ENCODE measurements at regions not wholly inside any gene's neighbourhood (a gene's known extent, or its start where the extent isn't known, plus 50 kb on each side); places are given as distances from the start of the nearest gene placed in this dataset.
"Not testable (repeated sequence)": the region's sequence is repeated elsewhere in the genome, so short reads cannot be mapped to it uniquely, and the experiment has no call there.

DNA sequence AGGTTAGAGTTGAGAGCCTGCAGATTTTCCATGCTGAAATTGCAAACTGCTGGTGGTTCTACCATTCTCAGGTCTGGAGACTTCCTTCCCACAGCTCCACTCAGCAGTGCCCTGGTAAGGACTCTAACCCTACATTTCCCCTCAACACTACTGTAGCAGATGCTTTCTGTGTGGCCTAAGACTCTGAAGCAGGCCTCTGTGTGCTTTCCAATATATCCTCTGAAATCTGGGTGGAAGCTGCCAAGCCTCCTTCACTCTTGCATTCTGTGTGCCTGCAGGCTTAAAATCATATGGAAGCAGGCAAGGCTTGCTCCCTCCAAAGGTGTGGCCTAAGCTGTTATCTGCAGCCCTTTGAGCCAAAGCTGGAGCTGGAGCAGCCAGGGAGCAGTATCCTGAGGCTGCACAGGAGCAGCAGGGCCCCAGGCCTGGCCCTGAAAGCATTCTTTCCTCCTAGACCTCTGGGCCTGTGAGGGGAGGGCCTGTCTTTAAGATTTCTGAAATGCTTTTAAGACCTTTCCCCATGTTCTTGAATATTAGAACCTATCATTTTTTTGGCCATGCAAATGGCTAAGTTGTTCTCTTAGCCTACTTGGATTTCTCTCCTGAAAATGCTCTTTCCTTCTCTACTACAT lies 134.1 kb upstream of the TSHZ3 start:
- ATAC-seq = no peak
- no peaks in the 10 kb centered on the region for H3K27me3 ChIP-seq
- no peaks in the 10 kb centered on the region for H3K4me1 ChIP-seq
- H3K4me3 ChIP-seq = no peak overlapping the region
- no peak overlapping the region for H3K27ac ChIP-seq
- H3K9me3 ChIP-seq = peaks cover 0 to 28% of the 10 kb centered on the region in 2 donors
- H3K36me3 ChIP-seq = no peaks in the 10 kb centered on the region
- intact Hi-C loops (cut with DNase I) = no loop called here
- TF ChIP-seq, protein P1, sequence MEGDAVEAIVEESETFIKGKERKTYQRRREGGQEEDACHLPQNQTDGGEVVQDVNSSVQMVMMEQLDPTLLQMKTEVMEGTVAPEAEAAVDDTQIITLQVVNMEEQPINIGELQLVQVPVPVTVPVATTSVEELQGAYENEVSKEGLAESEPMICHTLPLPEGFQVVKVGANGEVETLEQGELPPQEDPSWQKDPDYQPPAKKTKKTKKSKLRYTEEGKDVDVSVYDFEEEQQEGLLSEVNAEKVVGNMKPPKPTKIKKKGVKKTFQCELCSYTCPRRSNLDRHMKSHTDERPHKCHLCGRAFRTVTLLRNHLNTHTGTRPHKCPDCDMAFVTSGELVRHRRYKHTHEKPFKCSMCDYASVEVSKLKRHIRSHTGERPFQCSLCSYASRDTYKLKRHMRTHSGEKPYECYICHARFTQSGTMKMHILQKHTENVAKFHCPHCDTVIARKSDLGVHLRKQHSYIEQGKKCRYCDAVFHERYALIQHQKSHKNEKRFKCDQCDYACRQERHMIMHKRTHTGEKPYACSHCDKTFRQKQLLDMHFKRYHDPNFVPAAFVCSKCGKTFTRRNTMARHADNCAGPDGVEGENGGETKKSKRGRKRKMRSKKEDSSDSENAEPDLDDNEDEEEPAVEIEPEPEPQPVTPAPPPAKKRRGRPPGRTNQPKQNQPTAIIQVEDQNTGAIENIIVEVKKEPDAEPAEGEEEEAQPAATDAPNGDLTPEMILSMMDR (IDR thresholded peaks at IDR 0.05) = no peak
- DNase-seq = no peak

GRCh38 chr19:31484858-31485410 lies 135.7 kb upstream of the TSHZ3 start:
- H3K36me3 ChIP-seq; ATAC-seq; H3K4me3 ChIP-seq; H3K27ac ChIP-seq; DNase-seq; intact Hi-C loops (cut with DNase I); H3K27me3 ChIP-seq; H3K4me1 ChIP-seq: not testable (repeated sequence)
- peaks cover 0 to 28% of the 10 kb centered on the region in 2 donors for H3K9me3 ChIP-seq

- no peaks in the 10 kb centered on the region for H3K27me3 ChIP-seq
- H3K4me3 ChIP-seq = no peak overlapping the region
- TF ChIP-seq, protein P1 (IDR thresholded peaks at IDR 0.05) = no peak
- intact Hi-C loops (cut with DNase I) = no loop called here
- no peaks in the 10 kb centered on the region for H3K36me3 ChIP-seq
- no peaks in the 10 kb centered on the region for H3K4me1 ChIP-seq
- peaks cover 0 to 28% of the 10 kb centered on the region in 2 donors for H3K9me3 ChIP-seq
- no peak for DNase-seq
- ATAC-seq = no peak
- no peak overlapping the region for H3K27ac ChIP-seq
These were observed 136.2 kb upstream of the TSHZ3 start for GRCh38 chr19:31485472-31485871.

GRCh38 chr19:31491242-31491641 lies 142.0 kb upstream of the TSHZ3 start:
- Histone ChIP-seq H3K27me3 (no peaks in the 10 kb centered on the region), H3K4me3 (no peak overlapping the region), H3K4me1 (no peaks in the 10 kb centered on the region), H3K9me3 (peaks cover 0 to 4% of the 10 kb centered on the region in 2 donors), H3K36me3 (no peaks in the 10 kb centered on the region), H3K27ac (no peak overlapping the region)
- intact Hi-C loops (cut with DNase I) = no loop called here
- ATAC-seq (no peak), DNase-seq (no peak)
- TF ChIP-seq, protein P1 (IDR thresholded peaks at IDR 0.05) = no peak

DNA sequence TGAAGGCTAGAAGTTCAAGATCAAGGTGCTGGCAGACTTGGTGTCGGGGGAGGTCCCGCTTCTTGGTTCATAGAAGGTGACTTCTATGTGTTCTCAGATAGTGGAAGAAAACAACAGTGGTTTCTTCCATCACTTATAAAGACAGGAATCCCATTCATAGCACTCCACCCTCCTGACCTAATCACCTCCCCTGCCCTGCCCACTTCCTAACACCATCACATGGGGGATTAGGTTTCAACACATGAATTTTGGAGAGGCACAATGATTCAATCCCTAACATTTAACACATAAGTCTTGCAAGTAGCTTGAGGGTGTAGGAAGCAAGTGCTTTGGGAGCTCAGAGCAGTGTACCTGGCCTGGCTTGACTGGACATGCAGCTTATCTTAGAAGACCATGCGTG lies 142.8 kb upstream of the TSHZ3 start:
- ATAC-seq = no peak
- intact Hi-C loops (cut with DNase I) = no loop called here

More for the DNA sequence above, 142.8 kb upstream of the TSHZ3 start:
- H3K27me3 ChIP-seq = no peaks in the 10 kb centered on the region
- H3K27ac ChIP-seq = no peak overlapping the region
- no peak overlapping the region for H3K4me3 ChIP-seq
- no peaks in the 10 kb centered on the region for H3K4me1 ChIP-seq
- DNase-seq = no peak
- no peaks in the 10 kb centered on the region for H3K9me3 ChIP-seq
- no peaks in the 10 kb centered on the region for H3K36me3 ChIP-seq
- TF ChIP-seq, protein P1 (IDR thresholded peaks at IDR 0.05) = no peak
